Common myeloid progenitor, CD34-positive (primary cell): ENCODE measurements at regions not wholly inside any gene's neighbourhood (a gene's known extent, or its start where the extent isn't known, plus 50 kb on each side); places are given as distances from the start of the nearest gene placed in this dataset.

ENCODE experiments used
- CTCF ChIA-PET: fragments of 350-600 bp; sonication (Branson Sonifier 250); formaldehyde crosslinking; loops from one replicate; lab custom pipeline; 2021; ENCODE audit warnings: antibody characterized with exemption; lab: Charles Lee
- POLR2A ChIA-PET: fragments of 350-600 bp; sonication (Branson Sonifier 250); formaldehyde crosslinking; loops from one replicate; lab custom pipeline; 2021; ENCODE audit warnings: antibody characterized with exemption; lab: Charles Lee
- DNase-seq, 3 donors: peaks; one replicate each; pipeline versions ENCODE4 v3.0.0 to v3.0.0-alpha.2; 2013
- H3K27ac ChIP-seq, 2 experiments: 1 replicate in 1 of 2; 2 replicates in 1 of 2; pipeline ENCODE4 v1.7.0; 2013; ENCODE audit warnings: inconsistent platforms in 2 of 2, low read length in 2 of 2, mild to moderate bottlenecking in 2 of 2, low read depth in 1 of 2, moderate library complexity in 1 of 2; ENCODE audit not compliant: severe bottlenecking in 2 of 2, insufficient read depth in 1 of 2, poor library complexity in 1 of 2
- H3K27me3 ChIP-seq, 5 experiments: replicated peaks in 2 of 5; 1 replicate in 3 of 5; 2 replicates in 2 of 5; pipeline versions ENCODE4 v1.6.1 to v1.7.0; 2013; ENCODE audit warnings: low read length in 4 of 5, mild to moderate bottlenecking in 2 of 5, moderate library complexity in 2 of 5, inconsistent platforms in 1 of 5; ENCODE audit not compliant: insufficient read depth in 5 of 5, control insufficient read depth in 4 of 5
- H3K36me3 ChIP-seq, 4 experiments: 1 replicate in 2 of 4; 2 replicates in 2 of 4; pipeline versions ENCODE4 v1.6.1 to v1.7.0; 2013; ENCODE audit warnings: low read length in 3 of 4, control low read depth in 1 of 4, mild to moderate bottlenecking in 1 of 4; ENCODE audit not compliant: control insufficient read depth in 4 of 4, insufficient read depth in 4 of 4
- H3K4me1 ChIP-seq, 4 experiments: 1 replicate in 3 of 4; 2 replicates in 1 of 4; pipeline versions ENCODE4 v1.6.1 to v1.7.1; 2013; ENCODE audit warnings: low read length in 3 of 4, mild to moderate bottlenecking in 3 of 4, control low read depth in 1 of 4, inconsistent platforms in 1 of 4, moderate library complexity in 1 of 4; ENCODE audit not compliant: control insufficient read depth in 4 of 4, insufficient read depth in 4 of 4; ENCODE audit errors: control extremely low read depth in 1 of 4
- H3K4me3 ChIP-seq, 7 experiments: 1 replicate in 4 of 7; 2 replicates in 3 of 7; pipeline versions ENCODE4 v1.5.1 to v1.7.0; 2013; ENCODE audit warnings: mild to moderate bottlenecking in 7 of 7, low read length in 6 of 7, moderate library complexity in 6 of 7, inconsistent platforms in 2 of 7, low read depth in 2 of 7, control low read depth in 1 of 7; ENCODE audit not compliant: insufficient read depth in 4 of 7, control insufficient read depth in 1 of 7; ENCODE audit errors: extremely low read depth in 1 of 7
- H3K9me3 ChIP-seq, 5 experiments: 1 replicate in 4 of 5; 2 replicates in 1 of 5; pipeline versions ENCODE4 v1.6.1 to v1.7.1; 2013; ENCODE audit warnings: low read length in 4 of 5, mild to moderate bottlenecking in 2 of 5, inconsistent platforms in 1 of 5, low read depth in 1 of 5, moderate library complexity in 1 of 5; ENCODE audit not compliant: control insufficient read depth in 4 of 5, insufficient read depth in 2 of 5; ENCODE audit errors: control extremely low read depth in 1 of 5
- WGBS: methylation state at CpG from one replicate; pipeline ENCODE4 v1.1.5; 2013; ENCODE audit not compliant: insufficient coverage; 5-methylcytosine and 5-hydroxymethylcytosine counted together

GRCh38 chr3:83971666-83972065 is 987.1 kb upstream of the CADM2 start:
- WGBS = no CpG with 5 or more reads among the region's 1 CpG
- Histone ChIP-seq H3K27ac (no peak overlapping the region), H3K4me3 (no peak overlapping the region)

GRCh38 chr3:84008623-84009022 is 950.2 kb upstream of the CADM2 start:
- H3K4me1 ChIP-seq = no peaks in the 10 kb centered on the region
- WGBS = no CpG with 5 or more reads among the region's 1 CpG
- peaks cover 0 to 3% (median 0%) of the 10 kb centered on the region in 5 experiments for H3K9me3 ChIP-seq
- no peak overlapping the region for H3K27ac ChIP-seq
- ChIA-PET POLR2A (no interaction called here), CTCF (no interaction called here)
- no peak for DNase-seq
- no peaks in the 10 kb centered on the region for H3K27me3 ChIP-seq
- H3K4me3 ChIP-seq = no peak overlapping the region
- H3K36me3 ChIP-seq = no peaks in the 10 kb centered on the region

More at GRCh38 chr3:83971666-83972065, 987.1 kb upstream of the CADM2 start:
- no peak for DNase-seq
- Histone ChIP-seq H3K36me3 (no peaks in the 10 kb centered on the region), H3K27me3 (no peaks in the 10 kb centered on the region), H3K9me3 (no peaks in the 10 kb centered on the region), H3K4me1 (no peaks in the 10 kb centered on the region)
- POLR2A ChIA-PET = no interaction called here
- CTCF ChIA-PET = no interaction called here

GRCh38 chr3:84023842-84024241 is 934.9 kb upstream of the CADM2 start:
- Histone ChIP-seq H3K27me3 (no peaks in the 10 kb centered on the region), H3K9me3 (no peaks in the 10 kb centered on the region), H3K4me1 (no peaks in the 10 kb centered on the region), H3K27ac (no peak overlapping the region), H3K36me3 (no peaks in the 10 kb centered on the region), H3K4me3 (no peak overlapping the region)
- POLR2A ChIA-PET = no interaction called here
- 91% methylated on average over 3 of the region's 4 CpGs for WGBS
- CTCF ChIA-PET = no interaction called here
- DNase-seq = no peak

- DNase-seq = no peak
- ChIA-PET CTCF (interaction anchor here (1.1 kb wide), 1 partner anchor 78 kb away, joined by 3 read pairs; no protein-coding TSS in a partner anchor), POLR2A (no interaction called here)
- Histone ChIP-seq H3K4me3 (no peak overlapping the region), H3K9me3 (no peaks in the 10 kb centered on the region), H3K27me3 (no peaks in the 10 kb centered on the region), H3K4me1 (no peaks in the 10 kb centered on the region), H3K36me3 (no peaks in the 10 kb centered on the region), H3K27ac (no peak overlapping the region)
- no CpG with 5 or more reads among the region's 3 CpGs for WGBS
These were observed 919.7 kb upstream of the CADM2 start for GRCh38 chr3:84039099-84039498.

GRCh38 chr3:84042399-84043106 is 916.2 kb upstream of the CADM2 start:
- Histone ChIP-seq H3K27ac (no peak overlapping the region), H3K4me3 (no peak overlapping the region), H3K36me3 (no peaks in the 10 kb centered on the region), H3K9me3 (peaks cover 0 to 2% (median 0%) of the 10 kb centered on the region in 5 experiments), H3K27me3 (no peaks in the 10 kb centered on the region), H3K4me1 (no peaks in the 10 kb centered on the region)
- ChIA-PET POLR2A (no interaction called here), CTCF (no interaction called here)
- WGBS = no CpG with 5 or more reads among the region's 3 CpGs
- DNase-seq = no peak

- Histone ChIP-seq H3K27me3 (no peaks in the 10 kb centered on the region), H3K4me3 (no peak overlapping the region), H3K9me3 (no peaks in the 10 kb centered on the region), H3K4me1 (no peaks in the 10 kb centered on the region), H3K27ac (no peak overlapping the region), H3K36me3 (no peaks in the 10 kb centered on the region)
- POLR2A ChIA-PET = no interaction called here
- WGBS = no CpG with 5 or more reads among the region's 1 CpG
- no peak for DNase-seq
- CTCF ChIA-PET = no interaction called here
These were observed 891.9 kb upstream of the CADM2 start for GRCh38 chr3:84066915-84067314.

GRCh38 chr3:84073664-84074063 is 885.1 kb upstream of the CADM2 start:
- 90% methylated on average over 3 of the region's 4 CpGs for WGBS
- Histone ChIP-seq H3K4me3 (no peak overlapping the region), H3K36me3 (no peaks in the 10 kb centered on the region), H3K27me3 (no peaks in the 10 kb centered on the region), H3K27ac (no peak overlapping the region), H3K9me3 (no peaks in the 10 kb centered on the region), H3K4me1 (no peaks in the 10 kb centered on the region)
- POLR2A ChIA-PET = no interaction called here
- DNase-seq = no peak
- CTCF ChIA-PET = no interaction called here
